GM23338 (cell line): ENCODE measurements at regions not wholly inside any gene's neighbourhood (a gene's known extent, or its start where the extent isn't known, plus 50 kb on each side); places are given as distances from the start of the nearest gene placed in this dataset.

ENCODE experiments used
- ATAC-seq: fragments of 200-7000 bp; cut with Tn5 transposase; 3 replicates; pipeline ENCODE4 v1.9.1; 2020
- DNase-seq: peaks from one replicate; pipeline ENCODE4 v3.0.0-alpha.2; 2015; ENCODE audit warnings: low spot score
- H2AFZ ChIP-seq: fragments of 200-600 bp; sonication (generic); 2 replicates; pipeline ENCODE4 v1.8.0; 2016; ENCODE audit warnings: antibody characterized with exemption, mild to moderate bottlenecking, moderate library complexity
- H3F3A ChIP-seq: fragments of 200-600 bp; sonication (generic); replicated peaks from 2 replicates; pipeline ENCODE4 v1.8.0; 2017; ENCODE audit warnings: antibody characterized with exemption, mixed run types, low read depth
- H3K27ac ChIP-seq: fragments of 200-600 bp; sonication (generic); 2 replicates; pipeline ENCODE4 v1.6.1; 2016; ENCODE audit warnings: low read depth
- H3K27me3 ChIP-seq: fragments of 200-600 bp; sonication (generic); 2 replicates; pipeline ENCODE4 v1.8.0; 2016; ENCODE audit warnings: mild to moderate bottlenecking, mixed run types, moderate library complexity; ENCODE audit not compliant: insufficient read depth
- H3K36me3 ChIP-seq: fragments of 200-600 bp; sonication (generic); 2 replicates; pipeline ENCODE4 v1.8.0; 2016; ENCODE audit warnings: mild to moderate bottlenecking; ENCODE audit not compliant: insufficient read depth
- H3K4me1 ChIP-seq: fragments of 200-600 bp; sonication (generic); 2 replicates; pipeline ENCODE4 v1.8.0; 2016; ENCODE audit warnings: mild to moderate bottlenecking, moderate library complexity; ENCODE audit not compliant: insufficient read depth
- H3K4me2 ChIP-seq: fragments of 200-600 bp; sonication (generic); 2 replicates; pipeline ENCODE4 v1.7.1; 2017; ENCODE audit warnings: mixed run types
- H3K4me3 ChIP-seq: fragments of 200-600 bp; sonication (generic); 2 replicates; pipeline ENCODE4 v1.6.1; 2016; ENCODE audit warnings: mixed run types
- H3K79me2 ChIP-seq: fragments of 200-600 bp; sonication (generic); replicated peaks from 2 replicates; pipeline ENCODE4 v1.8.0; 2017; ENCODE audit warnings: mild to moderate bottlenecking; ENCODE audit not compliant: insufficient read depth
- H3K9me2 ChIP-seq: fragments of 200-600 bp; sonication (generic); 2 replicates; pipeline ENCODE4 v1.8.0; 2017; ENCODE audit not compliant: insufficient read depth
- H4K20me1 ChIP-seq: fragments of 200-600 bp; sonication (generic); replicated peaks from 2 replicates; pipeline ENCODE4 v1.8.0; 2017; ENCODE audit warnings: mild to moderate bottlenecking; ENCODE audit not compliant: insufficient read depth
- H3K27ac Mint-ChIP-seq: 2 replicates; pipeline ENCODE4 v1.8.0; 2020; ENCODE audit warnings: inconsistent platforms, mild to moderate bottlenecking, moderate library complexity, mixed read lengths
- H3K27me3 Mint-ChIP-seq: 3 replicates; pipeline ENCODE4 v1.8.0; 2022; ENCODE audit warnings: low read depth, mild to moderate bottlenecking, moderate library complexity, mixed read lengths, inconsistent platforms; ENCODE audit not compliant: insufficient read depth, poor library complexity
- H3K36me3 Mint-ChIP-seq: 3 replicates; pipeline ENCODE4 v1.8.0; 2021; ENCODE audit warnings: low read depth, mild to moderate bottlenecking, inconsistent platforms, moderate library complexity, mixed read lengths
- H3K4me1 Mint-ChIP-seq: 3 replicates; pipeline ENCODE4 v1.8.0; 2020; ENCODE audit warnings: mild to moderate bottlenecking, inconsistent platforms, mixed read lengths
- H3K4me3 Mint-ChIP-seq: 3 replicates; pipeline ENCODE4 v1.8.0; 2021; ENCODE audit warnings: moderate library complexity, mild to moderate bottlenecking, inconsistent platforms, mixed read lengths
- H3K9me3 Mint-ChIP-seq: 3 replicates; pipeline ENCODE4 v1.8.0; 2020; ENCODE audit warnings: moderate library complexity, mild to moderate bottlenecking, inconsistent platforms, mixed read lengths
- CREB1 ChIP-seq: fragments of 250-450 bp; sonication (Bioruptor Pico); IDR thresholded peaks from 2 replicates; pipeline ENCODE4 v1.5.0; 2020; ENCODE audit warnings: low read depth, mild to moderate bottlenecking, moderate library complexity
- ETS1 ChIP-seq: IDR thresholded peaks from 2 replicates; pipeline ENCODE4 v1.6.1; 2016; ENCODE audit warnings: antibody characterized with exemption
- EZH2 ChIP-seq: fragments of 200-600 bp; sonication (generic); IDR thresholded peaks from one replicate; pipeline ENCODE4 v1.8.0; 2017; ENCODE audit warnings: antibody characterized with exemption, mild to moderate bottlenecking, low read depth; ENCODE audit not compliant: unreplicated experiment
- EZH2phosphoT487 ChIP-seq: fragments of 200-600 bp; sonication (generic); IDR thresholded peaks from one replicate; pipeline ENCODE4 v1.8.1; 2018; ENCODE audit warnings: antibody characterized with exemption; ENCODE audit not compliant: unreplicated experiment
- JUNB ChIP-seq: IDR thresholded peaks from one replicate; pipeline ENCODE4 v1.6.1; 2016; ENCODE audit warnings: antibody characterized with exemption; ENCODE audit not compliant: unreplicated experiment
- NANOG ChIP-seq: IDR thresholded peaks from 2 replicates; pipeline ENCODE4 v1.6.1; 2016; ENCODE audit warnings: antibody characterized with exemption, borderline replicate concordance
- POLR2AphosphoS5 ChIP-seq: IDR thresholded peaks from 2 replicates; pipeline ENCODE4 v1.6.1; 2016; ENCODE audit warnings: antibody characterized with exemption, low read depth
- STAT1 ChIP-seq: IDR thresholded peaks from one replicate; pipeline ENCODE4 v1.6.1; 2016; ENCODE audit warnings: antibody characterized with exemption; ENCODE audit not compliant: unreplicated experiment
- ZNF114 ChIP-seq: fragments of 250-450 bp; sonication (Bioruptor Pico); IDR thresholded peaks from 2 replicates; pipeline ENCODE4 v1.5.0; 2020; ENCODE audit warnings: mild to moderate bottlenecking, moderate library complexity
- ZNF331 ChIP-seq: fragments of 250-450 bp; sonication (Bioruptor Pico); IDR thresholded peaks from 2 replicates; pipeline ENCODE4 v1.5.0; 2020; ENCODE audit warnings: low read depth, mild to moderate bottlenecking, moderate library complexity
- TF ChIP-seq, protein P1 (sequence below): IDR thresholded peaks from one replicate; pipeline ENCODE4 v1.6.1; 2018; ENCODE audit warnings: antibody characterized with exemption; ENCODE audit not compliant: unreplicated experiment
- TF ChIP-seq, protein P2 (sequence below): fragments of 250-450 bp; sonication (Bioruptor Pico); IDR thresholded peaks from 2 replicates; pipeline ENCODE4 v1.5.0; 2020; ENCODE audit warnings: mild to moderate bottlenecking, moderate library complexity
- TF ChIP-seq, protein P3 (sequence below), 2 experiments: fragments of 200-600 bp in 1 of 2; sonication (generic) in 1 of 2; conservative IDR thresholded peaks; 2 replicates each; pipeline versions ENCODE4 v1.5.1 to v1.6.1; 2016 to 2017; ENCODE audit warnings: antibody characterized with exemption in 2 of 2, low read depth in 2 of 2, mild to moderate bottlenecking in 2 of 2, moderate library complexity in 1 of 2

DNA sequence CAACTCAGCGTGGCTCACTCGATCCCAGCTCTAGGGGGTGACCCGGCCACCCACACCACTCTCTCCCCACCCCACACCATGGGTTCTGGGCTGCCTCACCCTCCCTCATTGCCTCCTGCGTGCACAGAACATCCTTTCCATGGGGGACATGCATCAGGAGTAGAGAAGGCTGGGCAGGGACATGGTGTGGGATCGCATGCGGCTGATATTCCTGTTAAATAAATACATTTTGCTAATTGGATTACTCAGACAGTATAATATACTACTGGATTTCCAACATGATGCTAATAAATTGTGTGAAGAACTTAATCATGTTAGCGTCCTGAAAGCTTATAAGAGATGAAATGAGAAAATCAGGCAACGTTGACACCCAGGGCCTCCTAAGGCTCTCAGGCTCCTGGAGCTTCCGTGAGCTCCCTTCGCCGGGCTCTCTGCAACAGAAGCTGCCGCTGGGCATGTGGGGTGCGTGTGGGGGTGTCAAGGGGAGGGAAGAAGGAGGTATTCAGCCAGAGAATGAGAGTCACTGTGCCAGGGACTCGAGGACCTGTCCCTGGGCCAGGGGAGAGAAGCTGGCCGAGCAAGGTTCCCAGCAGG is 173.1 kb upstream of the TNRC6C start:
- peaks cover 91% of the 10 kb centered on the region for H3K27me3 ChIP-seq
- ATAC-seq (no peak), DNase-seq (no peak)
- peaks cover 21% of the 10 kb centered on the region; the same call in 2 of the 3 replicates for H3K9me3 Mint-ChIP-seq
- H3K27me3 Mint-ChIP-seq = peaks cover 91% of the 10 kb centered on the region
- no peak overlapping the region for H2AFZ ChIP-seq
- no peaks in the 10 kb centered on the region for H4K20me1 ChIP-seq
- H3K4me3 Mint-ChIP-seq = peak overlapping the region; percentile 23; the same call in 1 of the 3 replicates
- H3K4me2 ChIP-seq = peak overlapping the region; percentile 75
- peaks cover 59% of the 10 kb centered on the region for H3K4me1 ChIP-seq
- H3K4me3 ChIP-seq = no peak overlapping the region
- peaks cover 19% of the 10 kb centered on the region for H3K36me3 Mint-ChIP-seq
- no peak overlapping the region for H3K27ac Mint-ChIP-seq
- peaks cover 75% of the 10 kb centered on the region for H3K4me1 Mint-ChIP-seq
- no peaks in the 10 kb centered on the region for H3K79me2 ChIP-seq
- peaks cover 11% of the 10 kb centered on the region; the same call in 1 of the 2 replicates for H3F3A ChIP-seq
- no peaks in the 10 kb centered on the region for H3K36me3 ChIP-seq
- no peak for TF ChIP-seq EZH2phosphoT487
- TF ChIP-seq, protein P1, sequence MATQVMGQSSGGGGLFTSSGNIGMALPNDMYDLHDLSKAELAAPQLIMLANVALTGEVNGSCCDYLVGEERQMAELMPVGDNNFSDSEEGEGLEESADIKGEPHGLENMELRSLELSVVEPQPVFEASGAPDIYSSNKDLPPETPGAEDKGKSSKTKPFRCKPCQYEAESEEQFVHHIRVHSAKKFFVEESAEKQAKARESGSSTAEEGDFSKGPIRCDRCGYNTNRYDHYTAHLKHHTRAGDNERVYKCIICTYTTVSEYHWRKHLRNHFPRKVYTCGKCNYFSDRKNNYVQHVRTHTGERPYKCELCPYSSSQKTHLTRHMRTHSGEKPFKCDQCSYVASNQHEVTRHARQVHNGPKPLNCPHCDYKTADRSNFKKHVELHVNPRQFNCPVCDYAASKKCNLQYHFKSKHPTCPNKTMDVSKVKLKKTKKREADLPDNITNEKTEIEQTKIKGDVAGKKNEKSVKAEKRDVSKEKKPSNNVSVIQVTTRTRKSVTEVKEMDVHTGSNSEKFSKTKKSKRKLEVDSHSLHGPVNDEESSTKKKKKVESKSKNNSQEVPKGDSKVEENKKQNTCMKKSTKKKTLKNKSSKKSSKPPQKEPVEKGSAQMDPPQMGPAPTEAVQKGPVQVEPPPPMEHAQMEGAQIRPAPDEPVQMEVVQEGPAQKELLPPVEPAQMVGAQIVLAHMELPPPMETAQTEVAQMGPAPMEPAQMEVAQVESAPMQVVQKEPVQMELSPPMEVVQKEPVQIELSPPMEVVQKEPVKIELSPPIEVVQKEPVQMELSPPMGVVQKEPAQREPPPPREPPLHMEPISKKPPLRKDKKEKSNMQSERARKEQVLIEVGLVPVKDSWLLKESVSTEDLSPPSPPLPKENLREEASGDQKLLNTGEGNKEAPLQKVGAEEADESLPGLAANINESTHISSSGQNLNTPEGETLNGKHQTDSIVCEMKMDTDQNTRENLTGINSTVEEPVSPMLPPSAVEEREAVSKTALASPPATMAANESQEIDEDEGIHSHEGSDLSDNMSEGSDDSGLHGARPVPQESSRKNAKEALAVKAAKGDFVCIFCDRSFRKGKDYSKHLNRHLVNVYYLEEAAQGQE = no peak
- no peak for TF ChIP-seq ETS1
- no peak for TF ChIP-seq NANOG
- TF ChIP-seq ZNF331 (CRISPR knock-in tag) = no peak
- TF ChIP-seq ZNF114 = no peak
- TF ChIP-seq POLR2AphosphoS5 = no peak
- no peak for TF ChIP-seq EZH2
- TF ChIP-seq JUNB = no peak
- no peak for TF ChIP-seq STAT1
- TF ChIP-seq, protein P2, sequence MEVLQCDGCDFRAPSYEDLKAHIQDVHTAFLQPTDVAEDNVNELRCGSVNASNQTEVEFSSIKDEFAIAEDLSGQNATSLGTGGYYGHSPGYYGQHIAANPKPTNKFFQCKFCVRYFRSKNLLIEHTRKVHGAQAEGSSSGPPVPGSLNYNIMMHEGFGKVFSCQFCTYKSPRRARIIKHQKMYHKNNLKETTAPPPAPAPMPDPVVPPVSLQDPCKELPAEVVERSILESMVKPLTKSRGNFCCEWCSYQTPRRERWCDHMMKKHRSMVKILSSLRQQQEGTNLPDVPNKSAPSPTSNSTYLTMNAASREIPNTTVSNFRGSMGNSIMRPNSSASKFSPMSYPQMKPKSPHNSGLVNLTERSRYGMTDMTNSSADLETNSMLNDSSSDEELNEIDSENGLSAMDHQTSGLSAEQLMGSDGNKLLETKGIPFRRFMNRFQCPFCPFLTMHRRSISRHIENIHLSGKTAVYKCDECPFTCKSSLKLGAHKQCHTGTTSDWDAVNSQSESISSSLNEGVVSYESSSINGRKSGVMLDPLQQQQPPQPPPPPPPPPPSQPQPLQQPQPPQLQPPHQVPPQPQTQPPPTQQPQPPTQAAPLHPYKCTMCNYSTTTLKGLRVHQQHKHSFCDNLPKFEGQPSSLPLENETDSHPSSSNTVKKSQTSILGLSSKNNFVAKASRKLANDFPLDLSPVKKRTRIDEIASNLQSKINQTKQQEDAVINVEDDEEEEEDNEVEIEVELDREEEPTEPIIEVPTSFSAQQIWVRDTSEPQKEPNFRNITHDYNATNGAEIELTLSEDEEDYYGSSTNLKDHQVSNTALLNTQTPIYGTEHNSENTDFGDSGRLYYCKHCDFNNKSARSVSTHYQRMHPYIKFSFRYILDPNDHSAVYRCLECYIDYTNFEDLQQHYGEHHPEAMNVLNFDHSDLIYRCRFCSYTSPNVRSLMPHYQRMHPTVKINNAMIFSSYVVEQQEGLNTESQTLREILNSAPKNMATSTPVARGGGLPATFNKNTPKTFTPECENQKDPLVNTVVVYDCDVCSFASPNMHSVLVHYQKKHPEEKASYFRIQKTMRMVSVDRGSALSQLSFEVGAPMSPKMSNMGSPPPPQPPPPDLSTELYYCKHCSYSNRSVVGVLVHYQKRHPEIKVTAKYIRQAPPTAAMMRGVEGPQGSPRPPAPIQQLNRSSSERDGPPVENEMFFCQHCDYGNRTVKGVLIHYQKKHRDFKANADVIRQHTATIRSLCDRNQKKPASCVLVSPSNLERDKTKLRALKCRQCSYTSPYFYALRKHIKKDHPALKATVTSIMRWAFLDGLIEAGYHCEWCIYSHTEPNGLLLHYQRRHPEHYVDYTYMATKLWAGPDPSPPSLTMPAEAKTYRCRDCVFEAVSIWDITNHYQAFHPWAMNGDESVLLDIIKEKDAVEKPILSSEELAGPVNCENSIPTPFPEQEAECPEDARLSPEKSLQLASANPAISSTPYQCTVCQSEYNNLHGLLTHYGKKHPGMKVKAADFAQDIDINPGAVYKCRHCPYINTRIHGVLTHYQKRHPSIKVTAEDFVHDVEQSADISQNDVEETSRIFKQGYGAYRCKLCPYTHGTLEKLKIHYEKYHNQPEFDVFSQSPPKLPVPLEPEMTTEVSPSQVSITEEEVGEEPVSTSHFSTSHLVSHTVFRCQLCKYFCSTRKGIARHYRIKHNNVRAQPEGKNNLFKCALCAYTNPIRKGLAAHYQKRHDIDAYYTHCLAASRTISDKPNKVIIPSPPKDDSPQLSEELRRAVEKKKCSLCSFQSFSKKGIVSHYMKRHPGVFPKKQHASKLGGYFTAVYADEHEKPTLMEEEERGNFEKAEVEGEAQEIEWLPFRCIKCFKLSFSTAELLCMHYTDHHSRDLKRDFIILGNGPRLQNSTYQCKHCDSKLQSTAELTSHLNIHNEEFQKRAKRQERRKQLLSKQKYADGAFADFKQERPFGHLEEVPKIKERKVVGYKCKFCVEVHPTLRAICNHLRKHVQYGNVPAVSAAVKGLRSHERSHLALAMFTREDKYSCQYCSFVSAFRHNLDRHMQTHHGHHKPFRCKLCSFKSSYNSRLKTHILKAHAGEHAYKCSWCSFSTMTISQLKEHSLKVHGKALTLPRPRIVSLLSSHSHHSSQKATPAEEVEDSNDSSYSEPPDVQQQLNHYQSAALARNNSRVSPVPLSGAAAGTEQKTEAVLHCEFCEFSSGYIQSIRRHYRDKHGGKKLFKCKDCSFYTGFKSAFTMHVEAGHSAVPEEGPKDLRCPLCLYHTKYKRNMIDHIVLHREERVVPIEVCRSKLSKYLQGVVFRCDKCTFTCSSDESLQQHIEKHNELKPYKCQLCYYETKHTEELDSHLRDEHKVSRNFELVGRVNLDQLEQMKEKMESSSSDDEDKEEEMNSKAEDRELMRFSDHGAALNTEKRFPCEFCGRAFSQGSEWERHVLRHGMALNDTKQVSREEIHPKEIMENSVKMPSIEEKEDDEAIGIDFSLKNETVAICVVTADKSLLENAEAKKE (CRISPR knock-in tag) = no peak
- TF ChIP-seq CREB1 (CRISPR knock-in tag) = no peak
- TF ChIP-seq, protein P3, sequence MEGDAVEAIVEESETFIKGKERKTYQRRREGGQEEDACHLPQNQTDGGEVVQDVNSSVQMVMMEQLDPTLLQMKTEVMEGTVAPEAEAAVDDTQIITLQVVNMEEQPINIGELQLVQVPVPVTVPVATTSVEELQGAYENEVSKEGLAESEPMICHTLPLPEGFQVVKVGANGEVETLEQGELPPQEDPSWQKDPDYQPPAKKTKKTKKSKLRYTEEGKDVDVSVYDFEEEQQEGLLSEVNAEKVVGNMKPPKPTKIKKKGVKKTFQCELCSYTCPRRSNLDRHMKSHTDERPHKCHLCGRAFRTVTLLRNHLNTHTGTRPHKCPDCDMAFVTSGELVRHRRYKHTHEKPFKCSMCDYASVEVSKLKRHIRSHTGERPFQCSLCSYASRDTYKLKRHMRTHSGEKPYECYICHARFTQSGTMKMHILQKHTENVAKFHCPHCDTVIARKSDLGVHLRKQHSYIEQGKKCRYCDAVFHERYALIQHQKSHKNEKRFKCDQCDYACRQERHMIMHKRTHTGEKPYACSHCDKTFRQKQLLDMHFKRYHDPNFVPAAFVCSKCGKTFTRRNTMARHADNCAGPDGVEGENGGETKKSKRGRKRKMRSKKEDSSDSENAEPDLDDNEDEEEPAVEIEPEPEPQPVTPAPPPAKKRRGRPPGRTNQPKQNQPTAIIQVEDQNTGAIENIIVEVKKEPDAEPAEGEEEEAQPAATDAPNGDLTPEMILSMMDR (conservative IDR thresholded peaks at IDR 0.05; ENCODE audit: low read depth in 2 of 2) = no peak
- no peaks in the 10 kb centered on the region for H3K9me2 ChIP-seq
- H3K27ac ChIP-seq = no peak overlapping the region
